WTC11 (cell line): ENCODE measurements at regions not wholly inside any gene's neighbourhood (a gene's known extent, or its start where the extent isn't known, plus 50 kb on each side); places are given as distances from the start of the nearest gene placed in this dataset.

Source experiments
- ATAC-seq: fragments of 200-7000 bp; cut with Tn5 transposase; 2 replicates; pipeline ENCODE4 v1.10.0; 2021; ENCODE audit warnings: mild to moderate bottlenecking, moderate library complexity
- CTCF ChIA-PET: fragments of 300-600 bp; sonication (Branson Sonifier 250); formaldehyde crosslinking; loops from one replicate; lab custom pipeline; 2021; ENCODE audit warnings: antibody characterized with exemption; lab: Charles Lee
- POLR2A ChIA-PET: fragments of 350-600 bp; sonication (Branson Sonifier 250); formaldehyde crosslinking; loops from one replicate; lab custom pipeline; 2021; ENCODE audit warnings: antibody characterized with exemption; lab: Charles Lee
- DNase-seq: peaks from one replicate; pipeline ENCODE4 v3.0.0; 2021; ENCODE audit warnings: low spot score
- H3K27ac Mint-ChIP-seq: 2 replicates; pipeline ENCODE4 v1.8.0; 2021; ENCODE audit warnings: mixed read lengths
- H3K27me3 Mint-ChIP-seq: 2 replicates; pipeline ENCODE4 v1.8.0; 2021; ENCODE audit warnings: low read depth, mild to moderate bottlenecking, moderate library complexity, mixed read lengths
- H3K36me3 Mint-ChIP-seq: 2 replicates; pipeline ENCODE4 v1.8.0; 2021; ENCODE audit warnings: mixed read lengths
- H3K4me1 Mint-ChIP-seq: 2 replicates; pipeline ENCODE4 v1.8.0; 2022; ENCODE audit warnings: mixed read lengths
- H3K4me3 Mint-ChIP-seq: 2 replicates; pipeline ENCODE4 v1.8.0; 2021; ENCODE audit warnings: mild to moderate bottlenecking, moderate library complexity, mixed read lengths
- H3K9me3 Mint-ChIP-seq: 2 replicates; pipeline ENCODE4 v1.8.0; 2021; ENCODE audit warnings: mixed read lengths
- ATF1 ChIP-seq: sonication (generic); formaldehyde crosslinking; IDR thresholded peaks from 2 replicates; pipeline ENCODE4 v1.8.1; 2023; ENCODE audit warnings: mild to moderate bottlenecking, moderate library complexity, missing genetic modification reagents
- CBFB ChIP-seq: sonication (generic); formaldehyde crosslinking; IDR thresholded peaks from 2 replicates; pipeline ENCODE4 v1.8.1; 2022; ENCODE audit warnings: mild to moderate bottlenecking, low read depth, missing genetic modification reagents
- NFE2L1 ChIP-seq: sonication (generic); formaldehyde crosslinking; IDR thresholded peaks from 2 replicates; pipeline ENCODE4 v1.8.1; 2023; ENCODE audit warnings: missing genetic modification reagents
- NR1H2 ChIP-seq: sonication (generic); formaldehyde crosslinking; IDR thresholded peaks from 2 replicates; pipeline ENCODE4 v1.9.0; 2021; ENCODE audit warnings: mild to moderate bottlenecking, moderate library complexity, missing genetic modification reagents
- OVOL2 ChIP-seq: fragments of 250-450 bp; sonication (Bioruptor Pico); IDR thresholded peaks from 2 replicates; pipeline ENCODE4 v1.9.0; 2021; ENCODE audit warnings: mild to moderate bottlenecking, borderline replicate concordance
- SMAD3 ChIP-seq: sonication (generic); formaldehyde crosslinking; IDR thresholded peaks from 2 replicates; pipeline ENCODE4 v1.8.0; 2022; ENCODE audit warnings: missing genetic modification reagents, mild to moderate bottlenecking, borderline replicate concordance
- ZNF219 ChIP-seq: sonication (generic); formaldehyde crosslinking; IDR thresholded peaks from 2 replicates; pipeline ENCODE4 v1.8.0; 2023; ENCODE audit warnings: missing genetic modification reagents, mild to moderate bottlenecking, borderline replicate concordance
- ZNF232 ChIP-seq: sonication (generic); formaldehyde crosslinking; IDR thresholded peaks from 2 replicates; pipeline ENCODE4 v1.8.0; 2022; ENCODE audit warnings: mild to moderate bottlenecking, missing genetic modification reagents
- TF ChIP-seq, protein P1 (sequence below): sonication (generic); formaldehyde crosslinking; IDR thresholded peaks from 2 replicates; pipeline ENCODE4 v1.8.1; 2023; ENCODE audit warnings: mild to moderate bottlenecking, moderate library complexity, missing genetic modification reagents
- TF ChIP-seq, protein P2 (sequence below): sonication (generic); formaldehyde crosslinking; IDR thresholded peaks from 2 replicates; pipeline ENCODE4 v1.8.0; 2022; ENCODE audit warnings: missing genetic modification reagents
- TF ChIP-seq, protein P3 (sequence below): sonication (generic); formaldehyde crosslinking; IDR thresholded peaks from 2 replicates; pipeline ENCODE4 v1.8.0; 2022; ENCODE audit warnings: mild to moderate bottlenecking, missing genetic modification reagents
- TF ChIP-seq, protein P4 (sequence below): sonication (generic); formaldehyde crosslinking; IDR thresholded peaks from 2 replicates; pipeline ENCODE4 v1.8.0; 2023; ENCODE audit warnings: mild to moderate bottlenecking, missing genetic modification reagents
- TF ChIP-seq, protein P5 (sequence below): sonication (generic); formaldehyde crosslinking; IDR thresholded peaks from 2 replicates; pipeline ENCODE4 v1.8.1; 2022; ENCODE audit warnings: mild to moderate bottlenecking, moderate library complexity, missing genetic modification reagents
- TF ChIP-seq, protein P6 (sequence below): sonication (generic); formaldehyde crosslinking; IDR thresholded peaks from 2 replicates; pipeline ENCODE4 v1.8.0; 2022; ENCODE audit warnings: mild to moderate bottlenecking, missing genetic modification reagents

DNA sequence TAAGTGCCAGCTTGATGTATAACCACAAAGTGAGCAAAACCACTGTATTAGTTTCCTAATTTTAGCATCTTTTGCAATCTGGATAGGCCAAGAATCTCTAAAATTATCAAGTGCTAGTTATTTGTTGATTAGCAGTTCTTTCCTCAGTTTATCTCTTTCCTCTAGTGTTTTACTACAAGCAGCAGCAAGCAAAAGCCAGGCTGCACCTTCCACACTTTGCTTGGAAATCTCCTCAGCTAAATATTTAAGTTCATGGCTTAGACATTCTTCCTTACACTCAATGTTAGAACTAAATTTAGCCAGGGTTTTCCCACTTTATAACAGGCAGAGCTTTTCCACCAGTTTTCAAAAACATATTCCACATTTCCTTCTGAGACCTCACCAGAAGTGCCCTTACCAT lies 85.7 kb upstream of the BMPER start:
- H3K27ac Mint-ChIP-seq = no peak overlapping the region
- peaks cover 5% of the 10 kb centered on the region; the same call in 1 of the 2 replicates for H3K36me3 Mint-ChIP-seq
- H3K4me1 Mint-ChIP-seq = no peaks in the 10 kb centered on the region
- no peak for TF ChIP-seq NFE2L1 (CRISPR knock-in tag)
- TF ChIP-seq, protein P1, sequence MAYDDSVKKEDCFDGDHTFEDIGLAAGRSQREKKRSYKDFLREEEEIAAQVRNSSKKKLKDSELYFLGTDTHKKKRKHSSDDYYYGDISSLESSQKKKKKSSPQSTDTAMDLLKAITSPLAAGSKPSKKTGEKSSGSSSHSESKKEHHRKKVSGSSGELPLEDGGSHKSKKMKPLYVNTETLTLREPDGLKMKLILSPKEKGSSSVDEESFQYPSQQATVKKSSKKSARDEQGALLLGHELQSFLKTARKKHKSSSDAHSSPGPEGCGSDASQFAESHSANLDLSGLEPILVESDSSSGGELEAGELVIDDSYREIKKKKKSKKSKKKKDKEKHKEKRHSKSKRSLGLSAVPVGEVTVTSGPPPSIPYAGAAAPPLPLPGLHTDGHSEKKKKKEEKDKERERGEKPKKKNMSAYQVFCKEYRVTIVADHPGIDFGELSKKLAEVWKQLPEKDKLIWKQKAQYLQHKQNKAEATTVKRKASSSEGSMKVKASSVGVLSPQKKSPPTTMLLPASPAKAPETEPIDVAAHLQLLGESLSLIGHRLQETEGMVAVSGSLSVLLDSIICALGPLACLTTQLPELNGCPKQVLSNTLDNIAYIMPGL (CRISPR knock-in tag) = no peak
- no peak for TF ChIP-seq ATF1
- TF ChIP-seq CBFB (CRISPR knock-in tag) = no peak
- no peak for TF ChIP-seq NR1H2
- no peak for TF ChIP-seq SMAD3 (CRISPR knock-in tag)
- no peak for TF ChIP-seq ZNF232 (CRISPR knock-in tag)
- TF ChIP-seq, protein P2, sequence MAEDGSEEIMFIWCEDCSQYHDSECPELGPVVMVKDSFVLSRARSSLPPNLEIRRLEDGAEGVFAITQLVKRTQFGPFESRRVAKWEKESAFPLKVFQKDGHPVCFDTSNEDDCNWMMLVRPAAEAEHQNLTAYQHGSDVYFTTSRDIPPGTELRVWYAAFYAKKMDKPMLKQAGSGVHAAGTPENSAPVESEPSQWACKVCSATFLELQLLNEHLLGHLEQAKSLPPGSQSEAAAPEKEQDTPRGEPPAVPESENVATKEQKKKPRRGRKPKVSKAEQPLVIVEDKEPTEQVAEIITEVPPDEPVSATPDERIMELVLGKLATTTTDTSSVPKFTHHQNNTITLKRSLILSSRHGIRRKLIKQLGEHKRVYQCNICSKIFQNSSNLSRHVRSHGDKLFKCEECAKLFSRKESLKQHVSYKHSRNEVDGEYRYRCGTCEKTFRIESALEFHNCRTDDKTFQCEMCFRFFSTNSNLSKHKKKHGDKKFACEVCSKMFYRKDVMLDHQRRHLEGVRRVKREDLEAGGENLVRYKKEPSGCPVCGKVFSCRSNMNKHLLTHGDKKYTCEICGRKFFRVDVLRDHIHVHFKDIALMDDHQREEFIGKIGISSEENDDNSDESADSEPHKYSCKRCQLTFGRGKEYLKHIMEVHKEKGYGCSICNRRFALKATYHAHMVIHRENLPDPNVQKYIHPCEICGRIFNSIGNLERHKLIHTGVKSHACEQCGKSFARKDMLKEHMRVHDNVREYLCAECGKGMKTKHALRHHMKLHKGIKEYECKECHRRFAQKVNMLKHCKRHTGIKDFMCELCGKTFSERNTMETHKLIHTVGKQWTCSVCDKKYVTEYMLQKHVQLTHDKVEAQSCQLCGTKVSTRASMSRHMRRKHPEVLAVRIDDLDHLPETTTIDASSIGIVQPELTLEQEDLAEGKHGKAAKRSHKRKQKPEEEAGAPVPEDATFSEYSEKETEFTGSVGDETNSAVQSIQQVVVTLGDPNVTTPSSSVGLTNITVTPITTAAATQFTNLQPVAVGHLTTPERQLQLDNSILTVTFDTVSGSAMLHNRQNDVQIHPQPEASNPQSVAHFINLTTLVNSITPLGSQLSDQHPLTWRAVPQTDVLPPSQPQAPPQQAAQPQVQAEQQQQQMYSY (CRISPR knock-in tag) = no peak
- TF ChIP-seq, protein P3, sequence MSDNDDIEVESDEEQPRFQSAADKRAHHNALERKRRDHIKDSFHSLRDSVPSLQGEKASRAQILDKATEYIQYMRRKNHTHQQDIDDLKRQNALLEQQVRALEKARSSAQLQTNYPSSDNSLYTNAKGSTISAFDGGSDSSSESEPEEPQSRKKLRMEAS (CRISPR knock-in tag) = no peak
- no peak for TF ChIP-seq ZNF219 (CRISPR knock-in tag)
- TF ChIP-seq, protein P4, sequence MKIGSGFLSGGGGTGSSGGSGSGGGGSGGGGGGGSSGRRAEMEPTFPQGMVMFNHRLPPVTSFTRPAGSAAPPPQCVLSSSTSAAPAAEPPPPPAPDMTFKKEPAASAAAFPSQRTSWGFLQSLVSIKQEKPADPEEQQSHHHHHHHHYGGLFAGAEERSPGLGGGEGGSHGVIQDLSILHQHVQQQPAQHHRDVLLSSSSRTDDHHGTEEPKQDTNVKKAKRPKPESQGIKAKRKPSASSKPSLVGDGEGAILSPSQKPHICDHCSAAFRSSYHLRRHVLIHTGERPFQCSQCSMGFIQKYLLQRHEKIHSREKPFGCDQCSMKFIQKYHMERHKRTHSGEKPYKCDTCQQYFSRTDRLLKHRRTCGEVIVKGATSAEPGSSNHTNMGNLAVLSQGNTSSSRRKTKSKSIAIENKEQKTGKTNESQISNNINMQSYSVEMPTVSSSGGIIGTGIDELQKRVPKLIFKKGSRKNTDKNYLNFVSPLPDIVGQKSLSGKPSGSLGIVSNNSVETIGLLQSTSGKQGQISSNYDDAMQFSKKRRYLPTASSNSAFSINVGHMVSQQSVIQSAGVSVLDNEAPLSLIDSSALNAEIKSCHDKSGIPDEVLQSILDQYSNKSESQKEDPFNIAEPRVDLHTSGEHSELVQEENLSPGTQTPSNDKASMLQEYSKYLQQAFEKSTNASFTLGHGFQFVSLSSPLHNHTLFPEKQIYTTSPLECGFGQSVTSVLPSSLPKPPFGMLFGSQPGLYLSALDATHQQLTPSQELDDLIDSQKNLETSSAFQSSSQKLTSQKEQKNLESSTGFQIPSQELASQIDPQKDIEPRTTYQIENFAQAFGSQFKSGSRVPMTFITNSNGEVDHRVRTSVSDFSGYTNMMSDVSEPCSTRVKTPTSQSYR (CRISPR knock-in tag) = no peak
- TF ChIP-seq, protein P5, sequence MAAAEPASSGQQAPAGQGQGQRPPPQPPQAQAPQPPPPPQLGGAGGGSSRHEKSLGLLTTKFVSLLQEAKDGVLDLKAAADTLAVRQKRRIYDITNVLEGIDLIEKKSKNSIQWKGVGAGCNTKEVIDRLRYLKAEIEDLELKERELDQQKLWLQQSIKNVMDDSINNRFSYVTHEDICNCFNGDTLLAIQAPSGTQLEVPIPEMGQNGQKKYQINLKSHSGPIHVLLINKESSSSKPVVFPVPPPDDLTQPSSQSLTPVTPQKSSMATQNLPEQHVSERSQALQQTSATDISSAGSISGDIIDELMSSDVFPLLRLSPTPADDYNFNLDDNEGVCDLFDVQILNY (CRISPR knock-in tag) = no peak
- TF ChIP-seq OVOL2 (CRISPR knock-in tag) = no peak
- ATAC-seq (no peak), DNase-seq (no peak)
- no peaks in the 10 kb centered on the region; the same call in 1 of the 2 replicates for H3K27me3 Mint-ChIP-seq
- CTCF ChIA-PET = interaction anchor here (0.5 to 1.7 kb wide), 2 partner anchors 12 to 17 kb away, joined by 3 to 6 read pairs; no protein-coding TSS in a partner anchor
- no peak overlapping the region for H3K4me3 Mint-ChIP-seq
- peaks cover 6% of the 10 kb centered on the region for H3K9me3 Mint-ChIP-seq
- POLR2A ChIA-PET = no interaction called here

DNA sequence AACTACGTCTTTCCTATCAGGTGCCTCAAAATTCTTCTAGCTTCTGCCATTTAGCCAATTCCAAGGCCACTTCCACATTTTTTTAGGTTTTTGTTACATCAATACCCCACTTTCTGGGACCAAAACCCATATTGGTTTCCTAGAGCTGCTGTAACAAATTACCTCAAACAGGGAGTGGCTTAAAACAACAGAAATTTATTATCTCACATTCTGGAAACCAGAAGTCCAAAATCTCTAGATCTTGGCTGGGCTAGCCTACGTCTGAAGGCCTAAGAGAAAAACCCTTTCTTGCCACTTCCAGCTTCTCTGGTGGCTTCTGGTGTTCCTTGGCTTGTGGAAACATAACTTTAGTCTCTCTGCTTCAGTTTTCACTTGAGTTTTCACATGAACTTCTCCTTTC lies 85.1 kb upstream of the BMPER start:
- no peak for ATAC-seq
- Mint-ChIP-seq H3K27me3 (no peaks in the 10 kb centered on the region; the same call in 1 of the 2 replicates), H3K4me3 (no peak overlapping the region), H3K4me1 (no peaks in the 10 kb centered on the region), H3K9me3 (peaks cover 6% of the 10 kb centered on the region), H3K27ac (no peak overlapping the region), H3K36me3 (peaks cover 5% of the 10 kb centered on the region; the same call in 1 of the 2 replicates)
- DNase-seq = no peak
- ChIA-PET CTCF (interaction anchor here (1.7 kb wide), 1 partner anchor 17 kb away, joined by 6 read pairs; no protein-coding TSS in a partner anchor), POLR2A (no interaction called here)
- TF ChIP-seq, protein P6, sequence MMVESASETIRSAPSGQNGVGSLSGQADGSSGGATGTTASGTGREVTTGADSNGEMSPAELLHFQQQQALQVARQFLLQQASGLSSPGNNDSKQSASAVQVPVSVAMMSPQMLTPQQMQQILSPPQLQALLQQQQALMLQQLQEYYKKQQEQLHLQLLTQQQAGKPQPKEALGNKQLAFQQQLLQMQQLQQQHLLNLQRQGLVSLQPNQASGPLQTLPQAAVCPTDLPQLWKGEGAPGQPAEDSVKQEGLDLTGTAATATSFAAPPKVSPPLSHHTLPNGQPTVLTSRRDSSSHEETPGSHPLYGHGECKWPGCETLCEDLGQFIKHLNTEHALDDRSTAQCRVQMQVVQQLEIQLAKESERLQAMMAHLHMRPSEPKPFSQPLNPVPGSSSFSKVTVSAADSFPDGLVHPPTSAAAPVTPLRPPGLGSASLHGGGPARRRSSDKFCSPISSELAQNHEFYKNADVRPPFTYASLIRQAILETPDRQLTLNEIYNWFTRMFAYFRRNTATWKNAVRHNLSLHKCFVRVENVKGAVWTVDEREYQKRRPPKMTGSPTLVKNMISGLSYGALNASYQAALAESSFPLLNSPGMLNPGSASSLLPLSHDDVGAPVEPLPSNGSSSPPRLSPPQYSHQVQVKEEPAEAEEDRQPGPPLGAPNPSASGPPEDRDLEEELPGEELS = no peak
